Brain microvascular endothelial cell (primary cell): ENCODE measurements at regions not wholly inside any gene's neighbourhood (a gene's known extent, or its start where the extent isn't known, plus 50 kb on each side); places are given as distances from the start of the nearest gene placed in this dataset.
A peak's percentile ranks its signal among the peaks of the same experiment; 100 is the strongest.

ENCODE experiments used
- DNase-seq: peaks from one replicate; pipeline ENCODE4 v3.0.0-alpha.2; 2020
- H3K27ac ChIP-seq: fragments of 250-450 bp; sonication (Bioruptor Pico); 2 replicates; pipeline ENCODE4 v1.5.1; 2020; ENCODE audit warnings: mild to moderate bottlenecking, moderate library complexity
- H3K27me3 ChIP-seq: fragments of 250-450 bp; sonication (Bioruptor Pico); replicated peaks from 2 replicates; pipeline ENCODE4 v1.5.1; 2020; ENCODE audit warnings: mild to moderate bottlenecking
- H3K36me3 ChIP-seq: fragments of 250-450 bp; sonication (Bioruptor Pico); replicated peaks from 2 replicates; pipeline ENCODE4 v1.5.1; 2020; ENCODE audit warnings: mild to moderate bottlenecking
- H3K4me3 ChIP-seq: 2 replicates; pipeline ENCODE4 v1.5.1; 2011; ENCODE audit warnings: low read depth, mild to moderate bottlenecking, control low read depth, low read length, moderate library complexity
- in situ Hi-C: cut with HindIII; loops from 2 replicates; pipeline ENCODE4 v1.10.0; 2017; ENCODE audit warnings: low sequenced_read_pairs, low pct_ligation_motif_present
- TF ChIP-seq, protein P1 (sequence below): IDR thresholded peaks from 2 replicates; pipeline ENCODE4 v1.5.1; 2011; ENCODE audit warnings: low read depth, mild to moderate bottlenecking, moderate library complexity, low read length, control low read depth, inconsistent platforms; ENCODE audit errors: missing control alignments

DNA sequence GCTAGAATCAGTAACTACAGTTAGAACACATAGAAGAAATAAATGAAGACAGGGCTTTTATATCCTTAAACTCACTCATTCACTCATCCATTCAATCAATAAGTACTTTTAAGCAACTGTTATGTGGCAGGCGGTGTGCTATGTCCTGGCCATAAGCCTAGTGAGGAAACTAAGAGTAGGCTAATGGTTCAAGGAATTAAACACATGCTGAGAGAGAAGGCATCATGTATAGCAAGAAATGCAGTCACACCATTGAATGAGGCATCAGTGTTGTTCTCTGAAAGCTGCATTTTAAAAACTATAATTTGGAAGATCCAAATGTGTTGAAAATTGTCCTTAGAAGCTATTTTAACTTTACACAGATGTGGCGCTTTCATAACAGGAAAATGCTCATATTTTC, 86.5 kb upstream of the DTNA start:
- H3K27ac ChIP-seq: no peak overlapping the region
- no peaks in the 10 kb centered on the region for H3K36me3 ChIP-seq
- TF ChIP-seq, protein P1, sequence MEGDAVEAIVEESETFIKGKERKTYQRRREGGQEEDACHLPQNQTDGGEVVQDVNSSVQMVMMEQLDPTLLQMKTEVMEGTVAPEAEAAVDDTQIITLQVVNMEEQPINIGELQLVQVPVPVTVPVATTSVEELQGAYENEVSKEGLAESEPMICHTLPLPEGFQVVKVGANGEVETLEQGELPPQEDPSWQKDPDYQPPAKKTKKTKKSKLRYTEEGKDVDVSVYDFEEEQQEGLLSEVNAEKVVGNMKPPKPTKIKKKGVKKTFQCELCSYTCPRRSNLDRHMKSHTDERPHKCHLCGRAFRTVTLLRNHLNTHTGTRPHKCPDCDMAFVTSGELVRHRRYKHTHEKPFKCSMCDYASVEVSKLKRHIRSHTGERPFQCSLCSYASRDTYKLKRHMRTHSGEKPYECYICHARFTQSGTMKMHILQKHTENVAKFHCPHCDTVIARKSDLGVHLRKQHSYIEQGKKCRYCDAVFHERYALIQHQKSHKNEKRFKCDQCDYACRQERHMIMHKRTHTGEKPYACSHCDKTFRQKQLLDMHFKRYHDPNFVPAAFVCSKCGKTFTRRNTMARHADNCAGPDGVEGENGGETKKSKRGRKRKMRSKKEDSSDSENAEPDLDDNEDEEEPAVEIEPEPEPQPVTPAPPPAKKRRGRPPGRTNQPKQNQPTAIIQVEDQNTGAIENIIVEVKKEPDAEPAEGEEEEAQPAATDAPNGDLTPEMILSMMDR: no peak
- in situ Hi-C loops: no loop called here
- no peaks in the 10 kb centered on the region for H3K27me3 ChIP-seq
- DNase-seq: no peak
- H3K4me3 ChIP-seq: no peak overlapping the region

DNA sequence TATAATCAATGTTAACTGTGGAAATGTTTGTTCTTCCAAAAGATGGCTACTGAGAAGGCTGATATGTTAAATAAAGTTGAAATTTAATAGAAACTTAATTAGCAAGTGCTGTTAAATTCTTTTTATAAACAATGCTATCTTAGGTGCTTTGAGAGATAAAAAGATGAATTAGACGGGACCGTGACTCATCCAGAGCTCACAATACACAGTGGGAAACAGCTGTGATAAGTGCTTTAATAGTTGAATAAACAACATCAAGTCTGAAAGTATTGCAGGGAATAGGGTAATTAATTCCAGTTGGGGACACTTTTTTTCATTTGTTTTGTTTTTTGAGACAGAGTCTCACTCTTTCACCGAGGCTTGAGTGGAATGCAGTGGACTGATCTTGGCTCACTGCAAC, 85.5 kb upstream of the DTNA start:
- in situ Hi-C loops: no loop called here
- TF ChIP-seq, protein P1: no peak
- no peak overlapping the region for H3K4me3 ChIP-seq
- H3K27ac ChIP-seq: no peak overlapping the region
- no peaks in the 10 kb centered on the region for H3K27me3 ChIP-seq
- no peaks in the 10 kb centered on the region for H3K36me3 ChIP-seq
- DNase-seq: no peak

DNA sequence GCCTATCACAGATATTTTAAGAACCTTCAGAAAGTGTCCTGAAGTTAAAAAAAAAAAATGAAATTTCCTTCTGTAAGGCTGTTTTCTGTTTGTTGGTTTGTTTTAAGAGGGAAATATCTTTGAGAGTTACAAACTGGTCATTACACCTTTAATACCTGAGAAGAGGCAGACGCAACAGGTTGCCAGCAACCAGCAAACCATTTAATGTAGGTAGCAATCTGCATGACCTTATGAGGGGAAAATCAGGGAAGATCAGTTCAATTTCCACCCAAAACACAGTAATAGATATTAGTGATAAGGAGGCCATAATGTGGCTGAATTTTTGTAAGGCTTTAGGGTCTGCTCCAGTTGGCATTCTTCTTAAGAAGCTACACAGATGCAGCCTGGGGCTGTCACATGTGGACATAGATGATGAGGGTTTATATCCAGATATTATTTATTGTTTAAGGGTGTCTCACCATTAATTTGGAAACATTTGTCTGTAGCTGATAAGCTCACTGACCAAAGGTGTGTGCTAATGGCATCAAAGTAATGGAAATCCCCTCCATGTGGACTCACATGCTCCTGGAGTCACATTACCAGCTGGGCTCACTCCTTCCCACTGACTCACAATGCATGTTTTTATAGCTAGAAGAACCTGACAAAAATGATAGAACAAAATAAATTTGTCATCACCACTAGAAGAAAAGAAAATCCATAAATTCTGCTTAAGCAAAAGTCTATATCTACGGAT, 83.5 kb upstream of the DTNA start:
- DNase-seq: peak; percentile 40
- Histone ChIP-seq H3K36me3 (no peaks in the 10 kb centered on the region), H3K27ac (no peak overlapping the region), H3K27me3 (no peaks in the 10 kb centered on the region), H3K4me3 (no peak overlapping the region)
- in situ Hi-C loops: no loop called here
- TF ChIP-seq, protein P1: no peak

DNA sequence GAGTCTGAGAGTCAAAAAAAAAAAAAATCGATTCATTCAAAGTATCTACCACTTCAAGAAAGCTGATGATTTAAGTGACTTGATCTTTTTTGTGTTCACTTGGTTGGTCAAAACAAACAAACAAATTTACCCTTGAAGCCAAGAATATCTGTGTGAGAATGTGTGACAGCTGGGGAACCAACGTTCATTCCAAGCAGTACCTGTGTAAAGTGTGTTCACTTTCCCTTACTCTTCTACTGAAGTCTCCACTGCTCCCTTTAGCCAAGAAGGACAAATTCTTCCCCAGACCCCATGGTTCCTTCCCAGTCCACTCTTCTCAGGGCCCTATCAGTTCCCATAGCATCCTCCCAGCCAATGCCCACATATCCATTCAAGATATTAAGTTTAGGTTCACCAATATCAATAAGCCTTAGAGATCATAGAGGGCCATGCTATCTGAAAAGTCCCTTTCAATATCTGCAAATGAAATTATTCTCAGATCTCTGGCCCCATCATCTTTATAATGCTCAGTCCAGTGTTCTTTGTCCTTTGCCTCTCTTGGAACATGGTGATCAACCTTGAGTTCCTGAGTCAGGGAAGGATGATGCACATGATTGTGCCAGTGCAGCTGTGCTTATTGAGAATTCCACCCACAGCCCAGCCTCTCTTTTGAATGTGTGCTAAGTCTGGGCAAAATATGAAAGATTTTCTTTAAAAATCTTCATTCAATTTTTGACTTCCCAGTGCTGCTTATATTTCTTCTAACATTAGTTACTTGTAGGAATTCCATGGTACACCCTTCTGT, 82.8 kb upstream of the DTNA start:
- H3K36me3 ChIP-seq: no peaks in the 10 kb centered on the region
- TF ChIP-seq, protein P1: no peak
- no peak overlapping the region for H3K27ac ChIP-seq
- DNase-seq: no peak
- H3K4me3 ChIP-seq: no peak overlapping the region
- in situ Hi-C loops: no loop called here
- no peaks in the 10 kb centered on the region for H3K27me3 ChIP-seq

DNA sequence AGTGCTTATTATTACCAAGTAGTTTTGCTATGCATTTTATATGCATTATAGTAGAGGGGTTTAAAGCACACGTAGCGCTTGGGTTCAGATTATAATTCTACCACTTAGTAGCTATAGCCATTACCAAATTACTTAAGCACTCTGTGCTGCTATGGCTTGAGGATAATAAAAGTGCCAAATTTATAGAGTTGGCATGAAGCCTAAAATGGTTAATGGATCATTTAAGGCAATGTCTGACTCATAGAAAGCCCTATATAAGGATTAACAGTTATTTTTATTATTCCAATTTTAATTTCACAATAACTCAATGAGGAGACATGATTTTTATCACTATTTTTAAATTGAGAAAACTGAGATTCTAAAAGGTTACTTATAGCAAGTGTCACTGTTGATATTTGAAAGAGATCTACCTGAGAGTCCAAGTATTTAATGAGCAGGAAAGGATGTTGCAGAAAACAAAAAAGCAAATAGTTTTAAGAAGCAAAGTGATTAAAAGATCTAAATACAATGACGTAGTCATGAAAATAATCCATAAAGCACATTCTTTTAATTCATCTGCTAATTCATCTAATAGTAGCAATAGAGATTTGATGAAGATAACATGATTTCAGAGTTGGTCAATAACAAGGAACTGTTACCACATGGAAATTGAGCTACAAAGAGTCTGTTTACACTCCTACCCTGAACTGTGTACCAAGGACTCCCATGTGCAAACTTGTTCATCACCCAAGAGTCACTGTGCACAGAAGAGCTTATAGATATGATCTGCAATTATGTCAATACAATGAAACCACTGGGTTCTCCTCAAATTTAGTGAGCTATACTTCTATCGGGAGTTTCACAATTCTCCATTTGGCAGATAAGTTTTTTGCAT, 78.8 kb upstream of the DTNA start:
- H3K36me3 ChIP-seq: no peaks in the 10 kb centered on the region
- in situ Hi-C loops: no loop called here
- H3K27ac ChIP-seq: no peak overlapping the region
- no peak overlapping the region for H3K4me3 ChIP-seq
- DNase-seq: no peak
- no peaks in the 10 kb centered on the region for H3K27me3 ChIP-seq
- TF ChIP-seq, protein P1: no peak
